ENCODE measurements at regions not wholly inside any gene's neighbourhood (a gene's known extent, or its start where the extent isn't known, plus 50 kb on each side); places are given as distances from the start of the nearest gene placed in this dataset.
"Not testable (repeated sequence)": the region's sequence is repeated elsewhere in the genome, so short reads cannot be mapped to it uniquely, and the experiment has no call there.

DNA sequence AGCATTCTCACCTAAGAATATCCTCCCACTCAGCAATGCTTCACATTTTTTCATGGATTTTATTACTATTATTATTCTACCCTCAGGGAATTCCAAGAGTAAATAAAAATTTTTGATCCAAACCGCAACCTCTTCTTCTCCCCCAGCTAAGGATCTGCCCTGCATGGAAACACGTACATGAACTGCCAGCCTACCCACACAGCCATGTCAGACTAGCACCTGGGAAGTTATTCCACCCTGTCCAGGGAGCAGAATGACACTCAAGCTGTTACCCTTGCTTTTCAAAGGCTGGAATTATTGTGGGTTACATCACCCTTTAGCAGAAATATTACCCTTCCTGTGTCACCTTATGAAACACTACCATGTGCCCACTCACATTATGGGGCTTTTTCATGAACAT is 227.3 kb upstream of the USP15 start:
- Histone ChIP-seq H3K27me3 (ENCODE audit: insufficient read depth, low read depth, severe bottlenecking) (no peaks in the 10 kb centered on the region), H3K9me3 (ENCODE audit: severe bottlenecking) (no peaks in the 10 kb centered on the region), H3K27ac (no peak overlapping the region), H3K4me3 (ENCODE audit: low read depth, low read length) (no peak overlapping the region), H3K36me3 (no peaks in the 10 kb centered on the region)
- TF ChIP-seq CTCF (IDR thresholded peaks at IDR 0.05; ENCODE audit: low read depth, low read length): no peak
- no peak for DNase-seq

DNA sequence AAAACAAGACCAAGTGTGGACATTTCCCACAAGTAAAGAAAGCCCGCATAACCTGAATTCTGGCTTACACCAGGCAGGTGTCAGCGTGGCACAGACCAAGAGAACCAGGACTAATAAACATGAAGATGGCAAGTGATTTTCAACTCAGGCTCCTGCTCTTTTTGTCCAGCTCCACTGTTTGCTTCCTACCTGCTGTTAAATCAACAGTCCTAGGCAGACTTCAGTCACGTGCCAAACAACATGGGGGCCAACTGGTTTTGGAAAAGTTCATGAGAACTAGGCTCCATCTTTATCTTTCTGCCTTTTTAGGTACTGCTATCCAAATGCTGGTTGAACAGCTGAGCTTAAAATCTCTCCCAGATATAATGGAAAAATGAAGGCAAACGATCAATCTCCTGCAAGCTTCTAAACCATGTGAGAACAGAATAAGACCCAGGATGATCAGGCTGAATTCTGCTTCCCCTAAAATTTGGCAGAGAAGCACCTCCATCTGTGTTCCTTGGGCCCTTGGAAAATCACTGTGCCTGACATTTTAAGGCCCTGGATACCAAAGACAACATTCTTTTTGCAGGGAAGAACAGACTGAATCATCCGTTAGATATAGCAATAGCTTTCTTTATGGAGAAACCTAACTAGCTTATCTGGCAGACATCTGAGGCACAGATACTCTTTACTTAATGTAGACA is 215.6 kb upstream of the USP15 start:
- Histone ChIP-seq H3K27me3 (ENCODE audit: insufficient read depth, low read depth, severe bottlenecking) (no peaks in the 10 kb centered on the region), H3K36me3 (no peaks in the 10 kb centered on the region), H3K9me3 (ENCODE audit: severe bottlenecking) (no peaks in the 10 kb centered on the region), H3K4me3 (ENCODE audit: low read depth, low read length) (no peak overlapping the region), H3K27ac (no peak overlapping the region)
- TF ChIP-seq CTCF (IDR thresholded peaks at IDR 0.05; ENCODE audit: low read depth, low read length): no peak
- no peak for DNase-seq

DNA sequence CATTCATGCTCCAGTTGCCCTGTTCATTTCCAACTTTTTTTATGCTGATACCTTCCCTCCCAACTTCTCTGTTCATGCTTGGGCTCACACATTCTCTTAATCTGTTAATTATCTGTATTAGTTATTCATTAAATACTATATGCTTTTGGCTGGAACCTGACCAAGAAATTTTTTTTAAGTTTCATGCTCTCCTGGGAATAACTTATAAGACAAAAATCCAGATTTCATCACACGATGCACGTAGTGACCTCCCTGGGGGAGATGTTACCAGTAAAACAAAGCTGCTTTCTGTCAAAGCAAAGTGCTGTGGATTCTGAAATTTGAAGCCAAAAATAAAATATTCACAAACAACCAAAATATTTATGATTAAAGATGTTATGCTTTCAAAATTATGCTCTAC is 215.0 kb upstream of the USP15 start:
- TF ChIP-seq CTCF (IDR thresholded peaks at IDR 0.05; ENCODE audit: low read depth, low read length): no peak
- Histone ChIP-seq H3K36me3 (no peaks in the 10 kb centered on the region), H3K9me3 (ENCODE audit: severe bottlenecking) (no peaks in the 10 kb centered on the region), H3K27me3 (ENCODE audit: insufficient read depth, low read depth, severe bottlenecking) (no peaks in the 10 kb centered on the region), H3K27ac (no peak overlapping the region), H3K4me3 (ENCODE audit: low read depth, low read length) (no peak overlapping the region)
- no peak for DNase-seq

- no peak overlapping the region for H3K27ac ChIP-seq
- H3K27me3 ChIP-seq (ENCODE audit: insufficient read depth, low read depth, severe bottlenecking): no peaks in the 10 kb centered on the region
- DNase-seq: no peak
- no peaks in the 10 kb centered on the region for H3K9me3 ChIP-seq (ENCODE audit: severe bottlenecking)
- TF ChIP-seq CTCF (IDR thresholded peaks at IDR 0.05; ENCODE audit: low read depth, low read length): no peak
- H3K4me3 ChIP-seq (ENCODE audit: low read depth, low read length): no peak overlapping the region
- H3K36me3 ChIP-seq: no peaks in the 10 kb centered on the region
These were observed 209.4 kb upstream of the USP15 start for GRCh38 chr12:62050785-62051184.

DNA sequence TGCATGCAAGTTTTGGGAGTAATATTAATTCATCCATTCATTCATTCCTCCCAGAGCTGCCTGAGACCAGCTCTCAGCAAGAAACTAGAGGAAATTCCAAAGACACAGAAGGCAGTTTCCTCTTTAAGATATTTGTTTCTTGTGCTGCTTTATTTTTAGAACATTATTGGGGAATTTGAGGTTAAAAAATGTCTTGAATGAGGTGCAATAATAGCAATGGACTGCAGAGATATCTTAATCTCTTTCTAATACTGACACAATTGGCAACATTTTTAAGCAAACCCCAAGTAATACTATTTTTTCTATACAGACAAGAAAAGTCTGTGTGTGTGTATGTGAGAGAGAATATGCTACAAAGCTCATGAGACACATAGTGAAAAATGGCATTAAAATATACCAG is 190.2 kb upstream of the USP15 start:
- no peaks in the 10 kb centered on the region for H3K27me3 ChIP-seq (ENCODE audit: insufficient read depth, low read depth, severe bottlenecking)
- H3K4me3 ChIP-seq (ENCODE audit: low read depth, low read length): no peak overlapping the region
- no peak for DNase-seq
- H3K27ac ChIP-seq: no peak overlapping the region
- H3K36me3 ChIP-seq: no peaks in the 10 kb centered on the region
- H3K9me3 ChIP-seq (ENCODE audit: severe bottlenecking): no peaks in the 10 kb centered on the region
- TF ChIP-seq CTCF (IDR thresholded peaks at IDR 0.05; ENCODE audit: low read depth, low read length): no peak

DNA sequence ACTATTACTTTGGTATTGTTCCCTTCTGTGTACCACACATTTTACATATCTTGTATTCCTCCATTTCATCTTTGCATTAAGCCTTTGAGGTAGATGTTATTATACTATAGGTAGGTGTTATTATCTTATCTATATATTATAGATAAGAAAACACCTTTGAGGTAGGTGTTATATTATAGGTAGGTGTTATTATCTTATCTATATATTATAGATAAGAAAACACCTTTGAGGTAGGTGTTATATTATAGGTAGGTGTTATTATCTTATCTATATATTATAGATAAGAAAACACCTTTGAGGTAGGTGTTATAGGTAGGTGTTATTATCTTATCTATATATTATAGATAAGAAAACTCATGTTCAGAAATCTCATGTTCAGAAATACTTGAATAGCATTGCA is 187.0 kb upstream of the USP15 start:
- not testable (repeated sequence) for DNase-seq; H3K36me3 ChIP-seq; H3K27ac ChIP-seq; H3K4me3 ChIP-seq (ENCODE audit: low read depth, low read length); H3K27me3 ChIP-seq (ENCODE audit: insufficient read depth, low read depth, severe bottlenecking); H3K9me3 ChIP-seq (ENCODE audit: severe bottlenecking)

Data from WERI-Rb-1 (cell line).